NCI-H2196 (cell line): ENCODE measurements at regions not wholly inside any gene's neighbourhood (a gene's known extent, or its start where the extent isn't known, plus 50 kb on each side); places are given as distances from the start of the nearest gene placed in this dataset.

Experiments used
- DNase-seq: peaks from one replicate; lab custom pipeline; 2025; ENCODE audit not compliant: unreplicated experiment; lab: John Stamatoyannopoulos, UW

DNA sequence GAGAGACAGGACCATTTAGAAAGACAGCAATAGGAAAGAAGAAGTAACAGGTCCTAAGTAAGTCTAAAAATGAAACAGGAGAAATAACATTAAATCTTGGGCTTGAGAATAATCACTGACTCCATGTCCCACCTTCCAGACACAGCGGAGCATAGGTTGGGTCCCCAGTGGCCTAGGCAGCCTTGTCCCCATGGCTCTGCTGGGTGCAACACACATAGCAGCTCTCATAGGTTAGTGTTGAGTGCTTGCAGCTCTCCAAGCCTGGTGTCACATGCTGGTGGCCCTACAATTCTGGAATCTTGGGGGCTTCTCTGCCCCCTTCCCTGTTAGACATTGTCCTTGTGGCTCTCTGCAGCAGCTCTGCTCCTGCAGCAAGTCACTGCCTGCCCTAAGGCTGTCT, 952.8 kb upstream of the ADGRL2 start:
- DNase-seq: no peak

DNA sequence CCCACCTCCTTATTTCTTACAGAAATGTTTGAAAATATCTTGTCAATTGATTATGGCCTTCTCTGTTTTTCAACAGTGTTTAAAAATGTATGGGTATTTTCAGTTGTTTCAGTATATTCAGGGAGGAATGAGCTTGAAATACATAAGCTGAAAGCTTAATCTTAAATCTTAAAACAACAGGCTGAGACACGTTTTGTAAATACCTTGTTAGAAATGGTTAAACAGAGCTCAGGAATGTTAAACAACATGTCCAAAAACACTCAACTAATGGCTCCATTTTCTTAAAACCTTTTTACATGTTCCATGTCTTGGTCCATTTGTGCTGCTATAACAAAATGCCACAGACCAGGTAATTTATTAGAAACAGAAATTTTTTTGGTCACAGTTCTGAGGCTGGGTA, 953.8 kb upstream of the ADGRL2 start:
- no peak for DNase-seq

DNA sequence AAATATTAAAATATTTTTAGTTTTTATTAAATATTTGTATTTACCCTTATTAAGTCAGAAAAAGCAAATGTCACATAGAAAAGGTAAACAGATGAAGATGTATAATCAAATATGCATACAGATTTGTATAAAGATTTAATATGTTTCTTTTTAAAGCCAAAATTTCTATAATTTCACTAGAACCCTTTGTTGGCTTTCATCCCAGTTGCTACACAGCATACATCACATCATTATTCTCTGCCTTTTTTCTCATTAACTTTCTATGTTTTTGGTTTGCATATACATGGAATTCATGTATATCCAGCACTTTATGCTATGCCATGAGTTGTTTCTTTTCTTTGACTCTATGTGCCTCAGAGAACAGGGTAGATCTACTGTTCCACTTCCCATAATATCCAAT, 957.9 kb upstream of the ADGRL2 start:
- DNase-seq: no peak

DNA sequence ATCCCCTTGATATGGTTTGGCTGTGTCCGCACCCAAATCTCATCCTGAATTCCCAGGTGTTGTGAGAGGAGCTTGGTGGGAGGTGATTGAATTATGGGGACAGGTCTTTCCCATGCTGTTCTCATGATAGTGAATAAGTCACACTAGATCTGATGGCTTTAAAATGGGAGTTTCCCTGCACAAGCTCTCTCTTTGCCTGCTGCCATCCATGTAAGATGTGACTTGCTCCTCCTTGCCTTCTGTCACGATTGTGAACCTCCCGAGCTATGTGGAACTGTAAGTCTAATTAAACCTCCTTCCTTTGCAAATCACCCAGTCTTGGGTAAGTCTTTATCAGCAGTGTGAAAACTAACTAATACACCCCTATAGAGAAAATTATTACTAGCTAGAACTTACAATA, 959.5 kb upstream of the ADGRL2 start:
- DNase-seq: no peak

DNA sequence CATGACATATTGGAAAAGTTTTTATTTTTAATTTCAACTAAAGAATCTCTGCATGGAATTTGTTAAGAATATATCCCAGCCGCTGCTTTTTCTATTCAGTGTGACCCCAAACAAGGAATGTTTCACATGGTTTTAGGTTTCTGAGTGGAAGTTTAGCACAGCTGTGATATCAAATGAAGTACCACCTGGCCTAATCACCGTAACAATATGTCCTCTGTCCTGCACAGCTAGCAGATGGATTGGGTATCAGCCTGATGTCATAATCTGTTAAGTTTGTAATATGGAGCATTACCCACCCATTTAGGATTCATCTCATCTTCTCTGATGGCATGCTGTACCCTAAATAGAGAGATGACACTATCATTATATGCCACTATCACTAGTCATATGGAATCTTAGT, 963.7 kb upstream of the ADGRL2 start:
- no peak for DNase-seq

DNA sequence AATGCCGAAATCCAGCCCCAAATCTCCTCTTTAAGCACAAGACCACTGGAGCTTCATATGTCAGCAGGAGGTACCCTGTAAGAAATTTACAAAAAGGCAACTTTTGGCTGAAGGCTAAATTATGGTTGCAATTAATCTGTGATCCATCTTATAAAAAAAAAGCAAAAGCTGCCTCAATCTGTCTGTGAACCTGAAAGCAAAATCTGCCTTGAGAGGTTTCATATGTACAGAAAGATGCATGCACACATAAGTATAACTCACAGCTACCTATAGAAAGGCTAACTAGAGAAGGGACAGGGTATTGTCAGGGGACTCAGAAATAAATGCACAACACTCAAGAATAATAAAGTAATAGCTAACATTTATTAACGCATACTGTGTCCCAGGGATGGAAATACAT, 964.2 kb upstream of the ADGRL2 start:
- DNase-seq: no peak

DNA sequence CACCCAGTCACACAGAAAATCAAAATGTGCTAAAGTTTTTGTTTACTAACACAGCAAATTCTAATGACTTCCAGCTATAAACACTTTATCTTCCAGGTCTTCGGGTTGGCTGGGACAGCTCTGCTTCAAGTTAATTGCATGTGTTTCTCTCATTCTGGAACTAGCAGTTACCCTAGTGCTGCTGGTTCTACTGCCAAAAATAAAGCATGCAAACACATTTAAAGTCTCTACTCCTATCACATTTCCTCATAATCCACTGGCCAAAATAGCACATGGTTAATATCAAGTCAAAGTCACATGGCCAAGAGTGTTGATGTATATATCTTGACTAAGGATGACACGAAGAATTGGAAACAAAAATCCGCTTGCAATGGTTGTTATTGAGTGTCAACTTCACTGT, 973.1 kb upstream of the ADGRL2 start:
- no peak for DNase-seq

DNA sequence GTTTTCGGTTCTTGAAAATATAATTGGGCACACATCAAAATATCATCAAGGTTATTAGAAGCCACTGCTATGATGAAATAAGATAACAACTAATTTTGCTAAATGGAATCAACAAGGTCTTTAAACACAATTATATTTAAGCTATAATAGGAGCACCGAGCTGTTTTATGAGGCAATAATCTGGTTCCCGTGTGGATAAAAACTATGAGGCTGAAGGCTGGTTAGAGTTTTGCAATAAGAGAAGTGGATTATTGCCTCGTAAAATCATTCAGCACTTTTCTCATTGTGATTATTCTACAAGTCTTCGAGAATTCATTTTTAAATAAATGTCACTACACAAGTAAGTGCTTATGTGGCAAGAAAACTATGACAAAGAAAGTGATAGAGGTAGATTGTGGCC, 975.7 kb upstream of the ADGRL2 start:
- DNase-seq: no peak

DNA sequence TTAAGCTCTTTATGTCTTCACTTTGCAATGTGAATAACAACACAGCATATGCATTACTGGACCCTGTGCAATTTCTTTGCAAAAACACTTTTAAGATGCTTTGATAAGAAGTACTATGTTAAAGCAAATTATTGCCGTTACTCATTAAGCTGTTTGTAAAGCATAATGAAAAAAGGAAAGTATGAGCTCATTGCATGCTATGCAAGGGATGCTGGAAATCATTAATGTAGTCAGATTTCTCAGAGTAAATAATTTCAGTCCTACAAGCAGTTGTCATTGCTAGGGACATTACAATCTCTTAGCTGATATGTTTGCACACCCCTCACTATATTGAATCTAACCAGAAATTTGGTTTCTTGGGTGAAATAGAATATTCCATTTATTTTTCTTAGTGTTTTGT, 982.5 kb upstream of the ADGRL2 start:
- no peak for DNase-seq

DNA sequence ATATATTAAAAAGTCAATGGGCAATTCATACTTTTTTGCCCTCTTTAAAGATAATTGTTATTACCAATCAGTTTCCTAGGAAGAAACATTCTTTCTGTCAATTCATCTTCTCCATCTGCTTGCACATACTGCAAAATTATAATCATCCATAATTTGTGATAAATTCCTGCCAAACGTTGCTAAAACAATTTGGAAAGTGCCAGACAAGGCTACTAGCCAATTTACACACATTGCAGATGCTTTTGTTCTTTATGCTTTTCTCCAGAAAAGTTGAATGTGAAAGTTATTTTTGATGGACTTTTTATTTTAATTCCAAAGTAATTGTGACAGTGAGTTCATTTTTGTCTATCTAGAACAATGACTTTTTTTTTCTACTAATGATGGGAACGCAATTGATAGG, 992.8 kb upstream of the ADGRL2 start:
- DNase-seq: no peak

DNA sequence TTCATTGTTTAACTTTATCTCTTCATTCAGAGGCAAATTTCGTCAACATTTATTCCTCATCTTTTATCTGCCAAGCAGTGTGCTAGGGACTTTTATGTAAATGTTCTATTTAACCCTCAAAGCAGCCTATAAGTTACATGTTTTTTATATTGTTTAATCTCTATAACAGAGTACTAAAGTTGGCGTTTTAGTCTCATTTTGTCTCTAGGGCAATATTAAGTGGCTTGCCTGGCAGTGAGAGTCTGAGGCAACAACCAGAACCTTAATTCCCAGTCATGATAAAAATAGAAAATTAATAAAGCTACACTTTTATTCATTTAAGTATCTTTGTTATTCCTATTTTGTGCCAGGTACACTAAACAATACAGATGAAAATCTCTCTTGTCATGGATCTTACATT, 994.3 kb upstream of the ADGRL2 start:
- DNase-seq: no peak

DNA sequence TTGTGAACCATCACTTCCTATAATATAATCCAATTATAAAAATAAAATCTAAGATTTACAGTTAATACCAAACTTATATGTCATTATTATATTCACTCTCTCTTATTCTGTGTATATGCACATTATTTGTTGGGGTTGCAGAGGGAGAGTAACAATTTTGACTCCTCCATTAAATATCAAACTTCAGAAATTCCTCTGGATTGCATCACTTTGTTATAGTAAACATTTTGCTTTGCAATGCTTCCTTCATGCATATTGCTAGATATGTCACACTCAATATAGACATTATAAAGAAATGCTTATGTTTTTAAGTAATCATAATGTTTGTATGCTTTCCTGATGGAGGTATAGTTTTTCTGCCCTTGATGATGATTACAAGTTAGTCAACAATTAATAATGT, 999.0 kb upstream of the ADGRL2 start:
- no peak for DNase-seq

DNA sequence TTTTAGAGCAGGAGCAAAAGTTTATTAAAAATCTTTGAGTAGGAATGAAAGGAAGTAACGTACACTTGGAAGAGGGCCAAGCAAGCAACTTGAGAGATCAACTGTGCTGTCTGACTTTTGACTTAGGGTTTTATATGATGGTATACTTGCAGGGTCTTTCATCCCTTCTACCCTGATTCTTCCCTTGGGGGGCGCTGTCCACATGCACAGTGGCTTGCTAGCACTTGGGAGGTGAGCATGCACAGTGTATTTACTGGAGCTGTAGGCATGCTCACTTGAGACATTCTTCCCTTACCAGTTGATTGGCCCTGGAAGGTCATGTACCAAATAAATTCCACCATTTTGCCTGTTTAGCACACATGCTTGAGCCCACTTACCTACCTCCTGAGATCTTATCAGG, 1001.3 kb upstream of the ADGRL2 start:
- no peak for DNase-seq

DNA sequence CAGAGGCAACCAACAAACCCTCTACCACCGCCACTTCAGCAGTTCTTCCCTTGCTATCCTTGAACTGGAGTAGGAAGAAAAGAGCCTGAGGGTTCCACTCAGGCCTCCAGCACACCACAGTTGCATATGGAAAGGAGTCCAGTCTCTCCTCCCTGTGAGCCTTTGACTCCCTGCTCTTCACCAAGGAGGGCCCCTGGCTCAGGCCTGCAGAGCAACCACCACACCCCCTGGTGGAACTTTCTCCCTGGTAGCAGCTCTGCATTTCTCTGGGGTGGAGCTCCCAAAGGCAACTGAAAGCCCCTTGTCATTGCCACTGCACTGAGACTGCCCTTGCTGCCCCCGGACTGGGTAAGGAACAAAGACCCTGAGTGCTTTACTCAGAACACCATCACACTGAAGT, 1021.5 kb upstream of the ADGRL2 start:
- DNase-seq: no peak

DNA sequence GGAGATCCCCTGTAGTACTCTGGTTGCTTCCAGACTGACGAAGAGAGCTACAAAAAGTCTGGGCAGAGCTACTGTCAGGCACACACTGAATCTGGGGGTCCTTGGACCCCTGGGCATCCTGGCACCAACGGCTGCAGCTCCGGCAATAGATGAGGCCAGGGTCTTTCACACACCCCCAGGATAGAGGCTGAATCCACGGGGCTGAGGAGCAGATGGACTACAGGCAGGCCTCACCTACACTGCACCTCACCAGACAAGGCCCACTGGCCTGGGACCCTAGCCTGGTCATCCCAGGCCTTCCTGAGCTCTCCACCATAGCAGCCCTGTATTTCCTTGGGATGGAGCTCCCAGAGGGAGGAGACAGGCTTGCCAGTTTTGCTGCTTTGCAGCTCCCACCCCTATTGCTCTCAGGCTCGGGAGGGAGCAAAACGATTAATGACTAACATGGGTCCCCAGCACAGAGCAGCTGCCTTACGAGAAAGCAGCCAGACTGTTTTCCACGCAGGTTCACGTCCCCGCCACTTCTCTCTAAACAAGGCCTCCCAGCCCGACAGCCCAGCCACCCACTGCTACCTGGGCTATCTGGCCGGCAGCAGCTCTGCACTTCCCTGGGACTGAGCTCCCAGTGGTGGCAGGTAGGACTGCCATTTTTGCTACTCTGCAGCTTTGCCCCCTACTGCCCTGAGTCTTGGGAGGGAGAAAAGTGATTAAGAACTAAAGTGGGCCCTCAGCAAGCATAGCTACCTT, 1022.5 kb upstream of the ADGRL2 start:
- no peak for DNase-seq

DNA sequence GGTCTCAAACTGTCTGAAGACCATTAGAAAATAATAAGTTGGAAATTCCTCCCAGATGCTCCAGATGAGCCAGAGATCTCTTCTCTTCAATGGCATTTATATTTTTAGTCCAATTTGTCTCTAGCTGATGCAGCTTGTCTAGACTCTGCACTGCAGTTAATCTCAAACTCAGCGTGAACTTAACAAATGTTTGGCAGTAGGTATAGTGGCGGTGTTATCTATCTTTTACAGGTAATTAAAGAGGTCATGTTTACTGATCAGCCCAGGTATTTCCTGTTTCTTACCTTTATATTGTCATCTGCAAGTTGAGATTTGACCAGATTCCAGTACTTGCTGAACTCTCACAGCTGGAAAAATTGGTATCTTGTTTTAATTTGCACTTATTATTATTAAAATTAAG, 1024.5 kb upstream of the ADGRL2 start:
- DNase-seq: no peak

DNA sequence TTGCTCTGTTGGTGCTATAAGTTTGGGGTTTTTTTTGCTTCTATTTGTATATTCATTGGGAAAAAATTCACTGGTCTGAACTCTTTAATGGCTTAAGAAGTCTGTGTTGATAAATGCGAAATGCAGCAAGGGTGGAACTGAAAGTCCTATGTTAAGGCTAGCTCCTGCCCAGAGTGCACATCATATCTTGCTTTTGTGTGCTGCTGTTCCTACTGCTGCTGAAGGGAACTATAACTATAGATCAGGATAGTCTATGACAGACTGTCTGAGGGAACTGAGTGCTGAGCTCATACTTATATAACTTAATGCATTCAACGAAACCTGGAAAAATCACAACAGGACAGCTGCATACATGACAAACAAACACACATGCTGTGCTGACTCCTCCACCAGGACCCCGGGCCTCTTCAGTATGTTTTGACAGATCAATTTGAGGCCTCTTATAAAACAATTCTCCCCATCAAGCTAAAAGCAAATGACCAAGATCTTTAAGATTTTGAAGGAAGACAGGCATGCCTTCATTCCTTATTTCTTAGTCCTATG, 1031.5 kb upstream of the ADGRL2 start:
- DNase-seq: no peak

DNA sequence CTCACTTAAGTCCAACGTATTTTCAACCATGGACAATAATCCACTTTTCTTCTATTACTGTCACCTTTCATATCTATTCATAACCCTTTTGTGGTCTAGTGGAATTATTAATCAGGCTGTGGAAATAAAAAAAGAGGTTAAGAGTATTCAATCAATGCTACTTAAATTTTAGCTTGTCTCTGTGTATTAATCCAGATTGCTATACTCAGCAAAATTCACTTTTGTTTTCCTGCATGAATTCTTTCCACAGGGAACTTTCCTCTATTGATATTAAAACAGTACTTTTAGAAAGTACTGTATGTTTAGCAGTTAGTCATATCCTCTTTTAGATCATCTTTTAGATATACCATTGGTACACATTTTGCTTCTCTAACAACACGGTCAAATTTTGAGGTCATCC, 1033.0 kb upstream of the ADGRL2 start:
- DNase-seq: no peak

DNA sequence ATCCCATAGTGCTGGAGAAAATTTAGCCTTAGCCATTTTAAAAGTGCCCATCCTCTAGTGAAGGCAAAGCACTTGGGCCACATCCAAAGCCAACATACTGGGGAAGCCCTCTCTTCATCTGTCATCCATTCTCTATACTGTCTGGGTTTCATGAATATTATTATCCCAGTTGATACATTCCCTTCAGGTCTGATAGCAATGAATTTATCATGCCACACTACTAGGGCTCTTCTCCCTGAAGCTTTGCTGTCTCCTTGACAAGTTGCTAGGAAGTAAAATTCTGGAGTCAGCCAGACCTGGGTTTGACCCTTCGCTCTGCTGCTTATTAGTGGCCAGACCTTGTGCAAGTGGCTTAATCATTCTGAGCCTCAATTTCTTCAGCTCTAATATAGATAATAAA, 1041.4 kb upstream of the ADGRL2 start:
- no peak for DNase-seq

DNA sequence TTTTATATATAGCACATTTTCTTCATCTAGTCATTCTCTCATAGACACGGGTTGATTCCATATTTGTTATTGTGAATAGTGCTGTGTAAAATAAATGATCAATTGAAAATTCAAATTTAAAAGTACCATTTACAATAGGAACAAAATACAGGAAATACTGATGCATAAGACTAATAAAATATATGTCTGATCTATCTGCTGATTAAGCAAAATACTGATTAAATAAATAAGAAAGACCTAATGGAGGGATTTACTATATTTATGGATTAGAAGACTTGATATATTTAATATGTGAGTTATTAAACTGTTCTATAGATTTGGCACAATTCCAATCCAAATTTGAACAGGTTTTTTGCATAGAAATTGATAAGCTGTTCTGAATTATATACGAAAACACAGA, 1044.8 kb upstream of the ADGRL2 start:
- no peak for DNase-seq

DNA sequence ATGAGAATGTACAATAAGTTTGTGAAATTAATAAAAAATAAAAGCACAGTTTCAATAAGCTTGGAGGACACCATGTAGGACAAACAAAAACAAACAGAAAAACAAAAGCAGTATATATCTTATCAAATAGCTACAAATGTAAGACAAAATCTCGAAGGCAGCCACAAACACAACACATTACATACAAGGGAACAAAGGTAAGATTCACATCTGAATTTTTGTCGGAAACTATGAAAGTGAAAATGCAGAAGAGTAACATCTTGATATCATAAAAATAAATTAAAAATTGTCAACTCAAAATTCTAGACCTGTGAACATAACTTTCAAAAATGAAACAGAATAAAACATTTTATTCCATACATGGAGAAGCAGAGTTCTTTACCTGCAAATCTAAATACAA, 1049.5 kb upstream of the ADGRL2 start:
- no peak for DNase-seq

DNA sequence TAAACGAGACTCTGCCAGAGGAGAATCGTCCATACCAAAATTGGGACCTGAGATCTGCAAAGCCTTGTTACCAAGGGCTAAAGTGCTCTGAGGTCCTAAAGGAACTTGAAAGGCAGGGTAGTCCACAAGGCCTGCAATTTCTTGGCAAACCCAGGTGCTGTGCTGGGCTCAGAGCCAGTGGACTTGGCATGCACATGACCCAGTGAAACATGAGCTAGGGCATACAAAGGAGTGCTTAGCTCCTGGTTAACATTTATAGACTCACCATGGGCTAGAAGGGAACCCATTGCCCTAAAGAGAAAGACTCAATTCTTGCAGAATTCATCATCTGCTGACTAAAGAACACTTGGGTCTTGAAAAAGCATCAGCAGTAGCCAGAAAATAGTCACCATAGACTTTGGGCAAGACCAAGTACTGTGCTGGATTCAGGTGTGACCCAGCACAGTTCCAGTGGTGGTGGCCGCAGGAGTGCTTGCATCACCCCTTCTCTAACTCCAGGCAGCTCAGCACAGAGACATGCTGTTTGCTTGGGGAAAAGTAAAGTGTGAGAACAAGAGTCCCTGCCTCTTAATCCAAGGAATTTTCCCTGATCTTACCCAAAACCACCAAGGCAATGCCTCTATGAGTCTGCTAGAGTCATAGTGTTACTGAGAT, 1069.4 kb upstream of the ADGRL2 start:
- peak; percentile 0 for DNase-seq

DNA sequence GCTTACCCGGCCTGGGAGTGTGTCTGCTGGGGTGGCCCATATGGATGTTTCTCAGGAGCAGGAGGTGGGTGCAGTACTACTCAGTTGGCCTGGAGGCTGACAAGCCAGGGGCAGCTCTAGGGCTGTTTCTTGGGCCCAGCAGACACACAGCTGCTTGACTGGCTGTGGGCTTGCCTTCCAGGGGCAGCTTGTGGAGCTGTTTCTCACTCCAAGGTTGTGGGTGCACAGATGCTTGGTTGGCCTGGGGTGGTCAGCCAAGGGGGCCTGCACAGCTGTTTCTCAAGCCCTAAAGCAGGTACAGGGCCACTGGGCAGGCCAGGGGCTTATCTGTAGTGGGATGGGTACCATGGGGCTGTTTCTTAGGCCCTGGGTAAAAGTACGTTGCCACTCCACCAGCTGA, 1078.1 kb upstream of the ADGRL2 start:
- no peak for DNase-seq
